Inflammatory macrophage treated with lipopolysaccharide for 1 hour (primary cell): ENCODE measurements at regions not wholly inside any gene's neighbourhood (a gene's known extent, or its start where the extent isn't known, plus 50 kb on each side); places are given as distances from the start of the nearest gene placed in this dataset.
A peak's percentile ranks its signal among the peaks of the same experiment; 100 is the strongest.

Source experiments
- DNase-seq, 2 donors: peaks; one replicate each; pipeline ENCODE4 v3.0.0-alpha.2; 2020 to 2022

DNA sequence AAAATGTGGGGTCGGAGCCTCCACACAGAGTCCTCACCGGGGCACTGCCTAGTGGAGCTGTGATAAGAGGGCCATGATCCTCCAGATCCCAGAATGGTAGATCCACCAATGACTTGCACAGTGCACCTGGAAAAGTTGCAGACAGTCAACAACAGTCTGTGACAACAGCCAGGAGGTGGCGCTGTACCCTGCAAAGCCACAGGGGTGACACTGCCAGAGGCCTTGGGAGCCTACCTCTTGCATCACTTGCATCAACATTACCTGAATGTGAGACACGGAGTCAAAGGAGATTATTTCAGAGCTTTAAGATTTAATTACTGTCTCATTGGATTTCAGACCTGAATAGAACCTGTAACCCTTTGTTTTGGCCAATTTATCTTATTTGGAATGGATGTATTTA is 614.1 kb upstream of the CDH9 start:
- DNase-seq = no peak

DNA sequence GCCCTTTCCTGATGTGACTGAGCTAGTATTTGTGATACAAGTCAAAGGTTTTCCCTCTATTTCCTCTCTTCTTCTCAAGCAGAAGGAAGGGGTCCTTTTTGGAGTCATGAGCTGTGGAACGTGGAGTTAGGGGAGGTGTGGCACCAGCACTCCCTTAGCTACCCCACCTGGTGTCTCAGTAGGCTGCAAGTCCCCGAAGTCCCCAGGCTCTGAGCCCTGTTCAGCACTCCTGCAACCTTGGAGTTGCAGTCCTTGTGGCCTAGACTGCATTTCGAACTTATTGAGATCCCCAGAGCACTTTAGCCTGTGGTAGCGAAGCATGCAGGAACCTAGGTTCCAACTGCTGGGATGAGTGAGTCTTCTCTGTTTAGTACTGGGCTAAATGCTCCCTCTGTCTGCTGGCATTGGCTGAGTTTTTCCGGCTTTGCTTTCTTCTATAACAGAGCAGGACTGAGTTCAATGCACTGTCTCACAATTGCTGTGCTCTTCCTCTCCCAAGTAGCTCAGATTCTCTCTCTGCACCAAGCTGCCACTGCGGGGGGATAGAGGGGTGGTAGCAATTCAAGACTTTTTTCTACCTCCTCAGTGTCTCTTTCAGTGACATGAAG is 600.7 kb upstream of the CDH9 start:
- DNase-seq = no peak

DNA sequence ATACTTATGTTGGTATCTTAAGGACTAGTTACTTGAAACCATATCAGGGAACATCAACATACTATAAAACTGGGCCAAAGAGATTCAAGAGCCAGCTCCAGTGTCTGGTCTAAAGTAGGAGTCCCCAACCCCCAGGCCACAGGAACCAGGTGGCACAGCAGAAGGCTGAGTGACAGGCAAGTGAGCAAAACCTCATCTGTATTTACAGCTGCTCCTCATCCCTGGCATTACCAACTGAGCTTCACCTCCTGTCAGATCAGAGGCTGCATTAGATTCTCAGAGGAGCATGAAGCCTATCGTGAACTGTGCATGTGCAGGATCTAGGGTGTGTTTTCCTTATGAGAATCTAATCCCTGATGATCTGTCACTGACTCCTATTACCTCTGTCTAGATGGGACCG is 581.6 kb upstream of the CDH9 start:
- no peak for DNase-seq

- DNase-seq = no peak
Measured at GRCh38 chr5:27612161-27612560, 573.8 kb upstream of the CDH9 start.

DNA sequence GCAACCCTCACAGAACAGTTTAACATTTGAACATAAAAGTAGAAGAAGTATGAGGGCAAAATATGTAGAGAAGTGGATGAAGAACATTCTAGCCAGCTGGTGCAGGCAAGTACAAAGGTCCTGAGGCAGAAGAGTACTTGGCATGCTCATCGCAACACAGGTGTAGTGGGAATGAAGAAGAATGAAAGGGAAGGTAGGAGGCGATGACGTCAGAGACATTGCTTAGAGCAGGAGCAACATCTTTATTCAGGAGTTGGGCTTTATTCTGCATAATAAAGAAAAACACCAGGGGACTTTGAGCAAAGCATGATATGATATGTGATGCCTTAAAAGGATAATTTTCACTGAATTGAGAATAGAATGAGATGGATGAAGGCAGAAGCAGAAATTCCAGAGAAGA is 570.6 kb upstream of the CDH9 start:
- DNase-seq = no peak

DNA sequence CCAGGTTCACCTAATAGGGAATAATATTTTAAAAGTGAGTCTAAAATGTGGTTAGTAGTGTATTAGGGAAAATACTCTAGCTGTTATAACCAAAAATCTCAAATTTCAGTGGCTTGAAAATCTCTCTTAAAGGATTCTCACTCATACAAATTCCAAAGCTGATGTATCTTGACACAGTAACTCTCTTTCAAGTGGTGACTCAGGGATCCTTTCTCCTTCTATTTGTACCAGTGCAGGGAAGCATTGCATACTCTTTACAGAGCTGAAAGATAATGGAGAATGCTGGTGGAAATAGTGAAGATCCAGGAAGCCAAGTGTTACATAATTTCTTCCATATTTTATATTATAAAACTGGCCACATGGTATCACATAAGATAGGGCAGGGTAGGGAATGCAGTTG is 560.2 kb upstream of the CDH9 start:
- no peak for DNase-seq

GRCh38 chr5:27594141-27594540 is 555.8 kb upstream of the CDH9 start:
- DNase-seq = no peak

DNA sequence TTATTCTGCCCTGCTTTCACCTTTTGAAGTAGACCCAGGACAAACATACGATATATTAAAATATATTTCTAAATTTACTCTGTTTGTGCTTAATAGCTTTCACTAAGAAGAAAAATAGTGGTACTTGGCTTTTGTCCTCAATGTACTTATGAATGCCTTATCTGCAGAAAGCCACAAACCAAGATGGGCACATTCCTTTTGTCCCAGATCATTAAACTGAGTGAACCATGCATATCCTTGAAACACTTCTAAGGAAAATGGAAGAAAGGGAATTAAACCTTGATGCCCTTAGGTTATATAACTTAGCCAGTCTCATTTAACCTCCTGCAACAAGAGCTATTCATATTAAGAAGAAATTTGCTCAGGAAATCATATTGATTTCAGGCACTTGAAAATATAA is 553.8 kb upstream of the CDH9 start:
- DNase-seq = no peak

- DNase-seq = no peak
Measured at GRCh38 chr5:27590503-27590902, 552.1 kb upstream of the CDH9 start.

- DNase-seq = no peak
Measured at GRCh38 chr5:27578279-27578678, 539.9 kb upstream of the CDH9 start.

GRCh38 chr5:27571681-27572080 is 533.3 kb upstream of the CDH9 start:
- no peak for DNase-seq

DNA sequence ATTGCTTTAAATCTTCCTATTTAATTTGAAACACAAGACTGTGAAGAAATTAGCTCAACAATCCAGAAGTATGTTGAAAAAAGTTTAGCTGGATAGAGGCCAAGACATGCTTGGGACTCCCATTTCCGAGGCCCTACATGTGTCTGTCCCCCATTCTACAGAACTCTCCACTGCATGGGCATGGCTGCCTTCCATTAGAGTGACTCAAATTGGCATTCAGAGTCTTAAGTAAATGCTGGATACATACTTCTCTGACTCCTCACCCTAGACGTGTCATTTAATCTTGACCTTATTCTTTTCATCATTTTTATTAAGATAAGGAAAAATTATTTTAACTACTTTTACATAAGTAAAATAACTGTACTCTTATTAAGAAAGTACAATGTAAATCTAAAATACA is 530.4 kb upstream of the CDH9 start:
- no peak for DNase-seq

DNA sequence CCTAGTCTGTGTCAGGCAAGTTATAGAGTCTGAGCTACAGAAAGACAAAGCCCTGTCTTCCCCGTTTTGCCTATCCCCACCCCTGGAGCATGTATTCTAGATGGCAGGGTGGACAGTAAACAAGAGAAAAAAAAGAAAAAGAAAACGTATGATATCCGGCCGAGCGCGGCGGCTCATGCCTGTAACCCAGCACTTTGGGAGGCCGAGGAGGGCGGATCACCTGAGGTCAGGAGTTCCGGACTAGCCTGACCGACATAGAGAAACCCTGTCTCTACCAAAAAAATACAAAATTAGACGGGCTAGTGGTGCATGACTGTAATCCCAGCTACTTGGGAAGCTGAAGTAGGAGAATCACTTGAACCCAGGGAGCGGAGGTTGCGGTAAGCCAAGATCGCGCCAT is 523.0 kb upstream of the CDH9 start:
- no peak for DNase-seq

DNA sequence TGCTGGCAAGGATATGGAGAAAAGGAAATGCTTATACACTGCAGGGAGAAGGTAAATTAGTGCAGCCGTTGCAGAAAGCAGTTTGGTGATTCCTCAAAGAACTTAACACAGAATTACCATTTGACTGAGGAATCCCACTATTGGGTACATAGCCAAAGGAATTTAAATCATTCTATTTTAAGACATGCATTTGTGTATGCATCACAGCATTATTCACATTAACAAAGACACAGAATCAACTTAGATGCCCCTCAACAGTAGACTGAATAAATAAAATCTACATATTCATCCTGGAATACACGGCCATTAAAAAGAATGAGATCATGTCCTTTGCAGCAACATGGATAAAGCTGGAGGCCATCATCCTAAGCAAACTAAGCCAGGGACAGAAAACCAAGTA is 510.1 kb upstream of the CDH9 start:
- no peak for DNase-seq

DNA sequence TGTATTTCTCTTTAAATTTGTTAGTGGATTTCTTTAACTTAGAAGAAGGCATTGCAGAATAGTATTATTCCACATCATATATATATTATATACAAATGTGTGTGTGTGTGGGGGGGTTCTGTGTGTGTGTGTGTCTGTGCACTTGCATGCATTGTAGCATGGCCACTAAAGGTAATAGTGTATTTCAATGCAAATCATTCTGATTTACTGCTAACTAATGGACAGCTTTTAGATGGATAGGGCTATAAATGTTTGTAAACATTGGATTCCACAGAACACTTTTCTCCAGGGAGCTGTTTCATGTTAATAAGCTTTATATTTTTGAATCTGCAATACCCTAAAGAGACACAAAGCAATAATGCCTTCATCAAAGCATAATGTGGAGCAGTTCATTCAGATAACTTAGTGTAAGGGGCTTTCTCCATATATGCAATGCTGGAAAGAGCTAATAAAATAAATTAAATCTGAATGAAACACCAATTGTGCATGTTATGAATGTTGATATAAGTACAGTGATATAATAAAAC is 496.7 kb upstream of the CDH9 start:
- DNase-seq = no peak

- DNase-seq = no peak
Measured at GRCh38 chr5:27532305-27532704, 493.9 kb upstream of the CDH9 start.

DNA sequence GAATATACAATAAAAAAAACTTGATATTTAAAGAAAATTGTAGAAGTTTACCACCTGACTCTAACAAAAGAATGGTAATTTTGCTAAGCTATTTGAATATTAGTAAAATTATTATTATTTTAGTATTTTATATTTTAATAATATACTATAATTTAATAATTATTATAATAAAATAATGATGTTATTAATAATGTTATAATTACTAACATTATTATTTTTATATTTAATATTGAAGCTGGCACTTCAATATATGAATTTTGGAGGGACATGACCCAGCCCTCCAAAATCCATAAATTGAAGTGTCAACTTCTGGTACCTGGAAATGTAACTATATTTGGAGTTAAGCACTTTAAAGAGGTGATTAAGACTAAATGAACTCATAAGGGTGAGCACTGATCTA is 486.1 kb upstream of the CDH9 start:
- DNase-seq = no peak

GRCh38 chr5:27523629-27524028 is 485.2 kb upstream of the CDH9 start:
- DNase-seq = no peak

GRCh38 chr5:27516437-27516836 is 478.1 kb upstream of the CDH9 start:
- DNase-seq = peak in 1 of 2 donors; percentile 20

DNA sequence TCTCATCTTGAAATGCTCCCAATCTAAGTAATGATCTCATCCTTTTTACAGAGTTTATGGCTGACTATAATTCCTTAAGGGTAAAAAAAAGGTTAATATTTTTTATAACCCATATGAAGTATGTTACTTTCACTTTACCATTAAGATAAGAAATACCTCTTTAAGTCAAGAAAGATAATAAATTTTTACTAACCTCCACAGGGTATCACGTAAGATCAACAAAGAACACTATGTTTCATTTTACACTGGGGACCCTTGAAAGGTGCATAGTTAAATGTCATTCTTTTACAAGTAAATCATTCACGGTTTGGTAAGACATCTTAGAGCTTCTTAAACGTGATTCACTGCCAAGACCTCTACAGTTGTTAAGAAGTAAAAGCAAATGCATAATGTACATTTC is 472.7 kb upstream of the CDH9 start:
- DNase-seq = no peak

GRCh38 chr5:27503813-27504212 is 465.4 kb upstream of the CDH9 start:
- no peak for DNase-seq

- DNase-seq = no peak
Measured at GRCh38 chr5:27502236-27502635, 463.9 kb upstream of the CDH9 start.

DNA sequence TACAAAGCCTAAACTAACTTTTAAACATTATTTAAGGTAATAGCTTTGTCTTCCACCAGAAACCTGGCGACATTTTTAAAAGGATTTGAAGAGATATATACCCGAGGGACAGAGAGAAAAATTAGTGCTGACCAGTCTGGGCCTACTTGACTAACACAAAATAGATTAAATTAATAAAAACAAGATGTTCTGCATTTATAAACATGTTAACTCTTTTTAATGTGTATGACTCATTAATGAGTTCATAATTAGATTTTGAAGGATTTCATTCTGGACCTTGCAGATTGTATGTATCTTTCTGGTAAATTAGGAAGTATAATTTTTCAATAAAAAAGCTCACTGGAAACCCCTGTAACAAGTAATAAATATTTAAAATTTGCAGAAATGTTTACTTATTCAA is 459.1 kb upstream of the CDH9 start:
- no peak for DNase-seq

DNA sequence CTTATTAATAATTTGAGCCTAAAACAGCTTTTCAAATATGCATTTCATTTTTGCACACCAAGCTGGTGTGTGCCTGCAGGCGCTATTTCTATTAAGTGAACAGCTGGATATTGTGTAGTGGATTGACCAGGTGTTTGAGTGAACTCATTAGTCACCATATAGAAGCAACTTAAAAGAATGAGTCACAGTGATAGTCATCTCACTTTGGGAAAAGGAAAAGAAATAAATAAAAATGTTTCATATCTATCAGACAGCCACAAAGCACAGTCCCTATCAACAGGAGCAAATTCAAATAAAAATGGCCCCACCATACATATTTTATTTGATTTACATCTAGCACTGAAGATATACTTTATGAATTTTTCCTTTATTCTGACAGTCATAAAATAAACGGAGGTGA is 456.5 kb upstream of the CDH9 start:
- no peak for DNase-seq

DNA sequence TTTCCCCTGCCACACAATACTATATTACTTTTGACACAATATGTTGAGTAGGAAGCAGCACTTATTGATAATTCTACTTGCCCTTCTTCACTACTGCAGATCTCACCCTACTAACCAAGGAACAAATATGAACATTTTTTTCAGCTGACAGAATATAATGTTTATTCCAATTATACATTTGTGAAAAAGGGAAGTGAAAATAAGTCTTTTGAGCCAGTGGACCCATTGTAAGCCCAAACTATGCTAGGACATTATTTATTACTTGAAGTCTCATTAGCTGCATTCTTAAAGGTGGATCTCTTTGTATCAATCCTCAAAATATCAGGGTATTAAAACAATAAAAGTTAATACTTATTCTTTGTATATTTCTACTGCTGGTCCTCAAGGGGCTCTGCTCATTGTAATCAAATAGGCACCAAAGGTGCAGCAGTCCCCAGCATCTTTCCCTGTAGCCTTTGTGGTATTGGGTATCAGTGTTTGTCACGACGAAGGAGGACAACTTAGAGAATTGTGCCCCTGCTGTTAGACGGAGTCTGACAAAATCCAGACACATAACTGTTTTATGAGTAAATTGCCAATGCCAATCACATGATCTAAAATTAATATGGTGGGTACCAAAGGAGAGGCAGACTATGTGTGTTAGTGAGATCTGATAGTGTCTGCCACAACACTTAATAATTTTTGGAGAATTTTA is 453.5 kb upstream of the CDH9 start:
- DNase-seq = no peak
